ENCODE measurements at regions not wholly inside any gene's neighbourhood (a gene's known extent, or its start where the extent isn't known, plus 50 kb on each side); places are given as distances from the start of the nearest gene placed in this dataset.

GRCh38 chr3:194082743-194083636 lies 53.0 kb upstream of the HES1 start:
- Histone ChIP-seq H3K23me2 (ENCODE audit: insufficient read length, low read depth, low read length, poor library complexity, severe bottlenecking) (no peaks in the 10 kb centered on the region), H3K79me1 (ENCODE audit: insufficient read depth, low read depth, low read length, poor library complexity, severe bottlenecking) (no peaks in the 10 kb centered on the region), H3K9ac (ENCODE audit: extremely low read depth, insufficient read length, low read length) (no peak overlapping the region), H4K91ac (ENCODE audit: insufficient read length, low read depth, low read length) (no peak overlapping the region), H4K5ac (ENCODE audit: insufficient read length, low read depth, low read length) (no peak overlapping the region), H3K27me3 (ENCODE audit: insufficient read depth, low read length) (no peaks in the 10 kb centered on the region), H2AFZ (ENCODE audit: low read length) (no peak overlapping the region), H2BK12ac (ENCODE audit: insufficient read length, low read depth, low read length) (no peak overlapping the region), H3K56ac (ENCODE audit: insufficient read length, low read depth, low read length) (no peak overlapping the region), H3K27ac (ENCODE audit: insufficient read length, low read depth, low read length) (no peak overlapping the region), H3K4ac (ENCODE audit: low read depth, low read length) (no peak overlapping the region), H2BK5ac (ENCODE audit: insufficient read length, low read length) (no peak overlapping the region), H3T11ph (ENCODE audit: low read length) (no peak overlapping the region), H2AK5ac (ENCODE audit: insufficient read length, low read length) (no peak overlapping the region), H3K4me2 (ENCODE audit: insufficient read depth, insufficient read length, low read length) (no peak overlapping the region), H3K9me3 (ENCODE audit: control insufficient read depth, low read depth, low read length) (no peaks in the 10 kb centered on the region), H3K23ac (ENCODE audit: insufficient read length, low read depth, low read length) (no peak overlapping the region), H3K4me1 (ENCODE audit: insufficient read depth, low read length) (peaks cover 3% of the 10 kb centered on the region; the same call in 1 of the 2 replicates), H3K18ac (ENCODE audit: insufficient read length, low read depth, low read length) (no peak overlapping the region), H2BK15ac (ENCODE audit: low read depth, low read length) (no peak overlapping the region), H4K8ac (replicated peaks; ENCODE audit: insufficient read length, low read depth, low read length) (no peak overlapping the region), H2BK20ac (ENCODE audit: low read depth, low read length, poor library complexity, severe bottlenecking) (no peak overlapping the region), H4K20me1 (ENCODE audit: control insufficient read depth, insufficient read depth, insufficient read length) (no peaks in the 10 kb centered on the region), H3K14ac (ENCODE audit: insufficient read depth, low read length) (no peak overlapping the region), H3K79me2 (ENCODE audit: insufficient read depth, low read length) (no peaks in the 10 kb centered on the region), H2BK120ac (ENCODE audit: low read depth, low read length, poor library complexity, severe bottlenecking) (no peak overlapping the region)
- no CpG with 5 or more reads among the region's 18 CpGs for WGBS (ENCODE audit: extremely low coverage, insufficient read length, low lambda C conversion rate)
- peaks cover 21% of the 10 kb centered on the region for H3K27me3 Mint-ChIP-seq (ENCODE audit: low read depth)
- TF ChIP-seq CTCF (conservative IDR thresholded peaks at IDR 0.05): no peak
- H3K4me3 Mint-ChIP-seq: no peak overlapping the region
- H3K36me3 Mint-ChIP-seq (ENCODE audit: insufficient read depth in 1 of 3, low read depth in 3 of 3): peaks cover 0 to 2% (median 0%) of the 10 kb centered on the region in 3 experiments; a peak in 2 of 7 replicates
- no peaks in the 10 kb centered on the region for H3K9me3 Mint-ChIP-seq
- H3K4me1 Mint-ChIP-seq: peaks cover 50 to 58% of the 10 kb centered on the region in 2 experiments
- no peak overlapping the region; a peak in 1 of 7 replicates for H3K27ac Mint-ChIP-seq
- no peak for DNase-seq

Data from H9 (cell line).